GM12878 (cell line): ENCODE measurements at regions not wholly inside any gene's neighbourhood (a gene's known extent, or its start where the extent isn't known, plus 50 kb on each side); places are given as distances from the start of the nearest gene placed in this dataset.

Experiments
- ATAC-seq: fragments of 200-7000 bp; cut with Tn5 transposase; 3 replicates; pipeline ENCODE4 v1.9.1; 2020; ENCODE audit warnings: mild to moderate bottlenecking, moderate library complexity
- BruUV-seq: library from RNA; stranded (reverse); fragments of 400-500 nt; replicated peaks from 2 replicates; lab custom pipeline; 2021; lab: Mats Ljungman, UMichigan
- CTCF ChIA-PET: fragments of 300-600 bp; sonication (Branson Sonifier 250); formaldehyde crosslinking; extraction: SDS; loops from one replicate; lab custom pipeline; 2021; ENCODE audit warnings: inconsistent platforms; lab: Yijun Ruan, JAX
- POLR2A ChIA-PET: fragments of 350-600 bp; formaldehyde crosslinking; extraction: SDS; loops from one replicate; lab custom pipeline; 2021; ENCODE audit warnings: inconsistent platforms; lab: Charles Lee
- RAD21 ChIA-PET: fragments of 300-600 bp; sonication (Branson Sonifier 250); formaldehyde crosslinking; loops from one replicate; lab custom pipeline; 2023; ENCODE audit warnings: antibody characterized with exemption; ENCODE audit not compliant: unreplicated experiment; lab: Charles Lee
- SMC1A ChIA-PET: fragments of 300-600 bp; sonication (Branson Sonifier 250); formaldehyde crosslinking; loops from one replicate; lab custom pipeline; 2023; ENCODE audit not compliant: unreplicated experiment, uncharacterized antibody; lab: Charles Lee
- DNase-seq: peaks from one replicate; pipeline ENCODE4 v3.0.0-alpha.2; 2011; ENCODE audit warnings: low read depth, low spot score
- FAIRE-seq: peaks from 3 replicates; lab custom pipeline; 2011; peaks lifted over from hg19 to GRCh38; lab: Jason Lieb, UNC
- H2AFZ ChIP-seq: 2 replicates; pipeline ENCODE4 v1.6.0; 2011; ENCODE audit warnings: low read depth, low read length, control low read depth; ENCODE audit not compliant: control insufficient read depth
- H3K27ac ChIP-seq: 2 replicates; pipeline ENCODE4 v1.5.1; 2011; ENCODE audit warnings: control low read depth; ENCODE audit not compliant: control insufficient read depth, insufficient read depth
- H3K27me3 ChIP-seq, 2 experiments: replicated peaks in 1 of 2; 2 replicates each; pipeline versions ENCODE4 v1.6.0 to v1.6.1; 2011; ENCODE audit warnings: low read length in 1 of 2; ENCODE audit not compliant: control insufficient read depth in 2 of 2, insufficient read depth in 2 of 2
- H3K36me3 ChIP-seq, 2 experiments: 2 replicates each; pipeline ENCODE4 v1.5.1; 2011; ENCODE audit warnings: low read length in 1 of 2; ENCODE audit not compliant: control insufficient read depth in 2 of 2, insufficient read depth in 2 of 2
- H3K4me1 ChIP-seq: 2 replicates; pipeline ENCODE4 v1.6.1; 2011; ENCODE audit warnings: mild to moderate bottlenecking, low read length, moderate library complexity, mixed read lengths; ENCODE audit not compliant: control insufficient read depth, insufficient read depth
- H3K4me2 ChIP-seq: 2 replicates; pipeline ENCODE4 v1.6.0; 2011; ENCODE audit warnings: control low read depth; ENCODE audit not compliant: control insufficient read depth, insufficient read depth
- H3K4me3 ChIP-seq: fragments of 200-600 bp; sonication (generic); 2 replicates; pipeline ENCODE4 v1.5.1; 2016
- H3K79me2 ChIP-seq: 2 replicates; pipeline ENCODE4 v1.6.0; 2011; ENCODE audit warnings: low read length; ENCODE audit not compliant: control insufficient read depth, insufficient read depth
- H3K9ac ChIP-seq: 2 replicates; pipeline ENCODE4 v1.8.0; 2011; ENCODE audit warnings: low read length, control low read depth, mixed read lengths; ENCODE audit not compliant: control insufficient read depth, insufficient read depth
- H3K9me3 ChIP-seq: replicated peaks from 3 replicates; pipeline ENCODE4 v1.5.1; 2011; ENCODE audit warnings: mild to moderate bottlenecking, low read length; ENCODE audit not compliant: control insufficient read depth, insufficient read depth
- H4K20me1 ChIP-seq: 2 replicates; pipeline ENCODE4 v1.6.0; 2011; ENCODE audit not compliant: control insufficient read depth, insufficient read depth
- ATF2 ChIP-seq: IDR thresholded peaks from 2 replicates; pipeline ENCODE4 v1.6.1; 2012; ENCODE audit warnings: low read length, inconsistent platforms
- BHLHE40 ChIP-seq, 2 experiments: fragments of 450-650 bp in 1 of 2; IDR thresholded peaks; 2 replicates each; pipeline ENCODE4 v1.6.1; 2011 to 2017; ENCODE audit warnings: low read depth in 2 of 2, borderline replicate concordance in 1 of 2, improper control_type of control experiment in 1 of 2, low read length in 1 of 2, mild to moderate bottlenecking in 1 of 2
- HDAC6 ChIP-seq: fragments of 200-600 bp; sonication (generic); IDR thresholded peaks from one replicate; pipeline ENCODE4 v1.8.0; 2017; ENCODE audit warnings: antibody characterized with exemption; ENCODE audit not compliant: unreplicated experiment
- MAX ChIP-seq: IDR thresholded peaks from 2 replicates; pipeline ENCODE4 v1.6.1; 2012; ENCODE audit warnings: low read depth, low read length, improper control_type of control experiment
- NR2C1 ChIP-seq: fragments of 450-650 bp; IDR thresholded peaks from 2 replicates; pipeline ENCODE4 v1.6.1; 2017; ENCODE audit warnings: antibody characterized with exemption, mild to moderate bottlenecking, moderate library complexity
- ZBTB4 ChIP-seq: fragments of 450-650 bp; formaldehyde crosslinking; IDR thresholded peaks from 2 replicates; pipeline ENCODE4 v1.4.0; 2022; ENCODE audit warnings: mild to moderate bottlenecking, moderate library complexity
- ZNF207 ChIP-seq: fragments of 450-650 bp; IDR thresholded peaks from 2 replicates; pipeline ENCODE4 v1.6.1; 2014; ENCODE audit warnings: antibody characterized with exemption, mild to moderate bottlenecking, borderline replicate concordance
- WGBS: methylation state at CpG from one replicate; pipeline ENCODE4 v1.1.6; 2016; ENCODE audit warnings: low lambda C conversion rate; ENCODE audit not compliant: insufficient replicate concordance, insufficient coverage; ENCODE audit errors: missing lambda C conversion rate; 5-methylcytosine and 5-hydroxymethylcytosine counted together
- in situ Hi-C: fragments of 300-500 bp; cut with MboI; formaldehyde crosslinking; loops from 9 replicates; pipeline ENCODE4 v1.14.3; 2018; ENCODE audit warnings: mixed read lengths
- intact Hi-C: fragments of 100-400 bp; cut with micrococcal nuclease; formaldehyde crosslinking; loops from one replicate; pipeline ENCODE4 v1.14.2; 2022; ENCODE audit not compliant: unreplicated experiment
- TF ChIP-seq, protein P1 (sequence below): fragments of 450-650 bp; IDR thresholded peaks from 2 replicates; pipeline ENCODE4 v1.6.1; 2017; ENCODE audit warnings: borderline replicate concordance
- TF ChIP-seq, protein P2 (sequence below): IDR thresholded peaks from 2 replicates; pipeline ENCODE4 v1.6.1; 2012; ENCODE audit warnings: low read depth, low read length, improper control_type of control experiment

GRCh38 chr11:134557571-134558257 lies 145.7 kb upstream of the B3GAT1 start:
- Histone ChIP-seq H3K27me3 (peaks cover 0 to 2% of the 10 kb centered on the region in 2 experiments; a peak in 2 of 4 replicates), H3K4me3 (no peak overlapping the region), H3K9me3 (no peaks in the 10 kb centered on the region), H3K36me3 (no peaks in the 10 kb centered on the region), H3K27ac (no peak overlapping the region), H3K4me1 (no peaks in the 10 kb centered on the region), H3K79me2 (no peaks in the 10 kb centered on the region), H3K4me2 (no peak overlapping the region), H3K9ac (no peak overlapping the region), H2AFZ (no peak overlapping the region), H4K20me1 (no peaks in the 10 kb centered on the region)
- intact Hi-C loops: no loop called here
- no peak for ATAC-seq
- CTCF ChIA-PET: no interaction called here
- no TSS peak for BruUV-seq
- no peak for FAIRE-seq
- WGBS: 13% methylated on average over 6 of the region's 6 CpGs
- RAD21 ChIA-PET: no interaction called here
- TF ChIP-seq ATF2 (no peak), HDAC6 (no peak), BHLHE40 (IDR thresholded peaks at IDR 0.05; ENCODE audit: borderline replicate concordance in 1 of 2, low read depth in 2 of 2, low read length in 1 of 2) (no peak), MAX (no peak), ZNF207 (no peak), ZBTB4 (CRISPR knock-in tag) (no peak), NR2C1 (no peak)
- TF ChIP-seq, protein P1, sequence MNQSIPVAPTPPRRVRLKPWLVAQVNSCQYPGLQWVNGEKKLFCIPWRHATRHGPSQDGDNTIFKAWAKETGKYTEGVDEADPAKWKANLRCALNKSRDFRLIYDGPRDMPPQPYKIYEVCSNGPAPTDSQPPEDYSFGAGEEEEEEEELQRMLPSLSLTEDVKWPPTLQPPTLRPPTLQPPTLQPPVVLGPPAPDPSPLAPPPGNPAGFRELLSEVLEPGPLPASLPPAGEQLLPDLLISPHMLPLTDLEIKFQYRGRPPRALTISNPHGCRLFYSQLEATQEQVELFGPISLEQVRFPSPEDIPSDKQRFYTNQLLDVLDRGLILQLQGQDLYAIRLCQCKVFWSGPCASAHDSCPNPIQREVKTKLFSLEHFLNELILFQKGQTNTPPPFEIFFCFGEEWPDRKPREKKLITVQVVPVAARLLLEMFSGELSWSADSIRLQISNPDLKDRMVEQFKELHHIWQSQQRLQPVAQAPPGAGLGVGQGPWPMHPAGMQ: no peak
- TF ChIP-seq, protein P2, sequence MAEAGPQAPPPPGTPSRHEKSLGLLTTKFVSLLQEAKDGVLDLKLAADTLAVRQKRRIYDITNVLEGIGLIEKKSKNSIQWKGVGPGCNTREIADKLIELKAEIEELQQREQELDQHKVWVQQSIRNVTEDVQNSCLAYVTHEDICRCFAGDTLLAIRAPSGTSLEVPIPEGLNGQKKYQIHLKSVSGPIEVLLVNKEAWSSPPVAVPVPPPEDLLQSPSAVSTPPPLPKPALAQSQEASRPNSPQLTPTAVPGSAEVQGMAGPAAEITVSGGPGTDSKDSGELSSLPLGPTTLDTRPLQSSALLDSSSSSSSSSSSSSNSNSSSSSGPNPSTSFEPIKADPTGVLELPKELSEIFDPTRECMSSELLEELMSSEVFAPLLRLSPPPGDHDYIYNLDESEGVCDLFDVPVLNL: no peak
- POLR2A ChIA-PET: no interaction called here
- in situ Hi-C loops: no loop called here
- no peak for DNase-seq
- SMC1A ChIA-PET: interaction anchor here (1.2 kb wide), 1 partner anchor 37 kb away, joined by 4 read pairs; no protein-coding TSS in a partner anchor
